HG03575 (cell line): ENCODE measurements at regions not wholly inside any gene's neighbourhood (a gene's known extent, or its start where the extent isn't known, plus 50 kb on each side); places are given as distances from the start of the nearest gene placed in this dataset.
"Not testable (repeated sequence)": the region's sequence is repeated elsewhere in the genome, so short reads cannot be mapped to it uniquely, and the experiment has no call there.

Experiments
- ATAC-seq: cut with Tn5 transposase; IDR thresholded peaks from one replicate; pipeline ENCODE4 v1.9.1; 2021; ENCODE audit not compliant: unreplicated experiment, insufficient number of reproducible peaks, low FRiP score; ENCODE audit errors: extremely low read depth

DNA sequence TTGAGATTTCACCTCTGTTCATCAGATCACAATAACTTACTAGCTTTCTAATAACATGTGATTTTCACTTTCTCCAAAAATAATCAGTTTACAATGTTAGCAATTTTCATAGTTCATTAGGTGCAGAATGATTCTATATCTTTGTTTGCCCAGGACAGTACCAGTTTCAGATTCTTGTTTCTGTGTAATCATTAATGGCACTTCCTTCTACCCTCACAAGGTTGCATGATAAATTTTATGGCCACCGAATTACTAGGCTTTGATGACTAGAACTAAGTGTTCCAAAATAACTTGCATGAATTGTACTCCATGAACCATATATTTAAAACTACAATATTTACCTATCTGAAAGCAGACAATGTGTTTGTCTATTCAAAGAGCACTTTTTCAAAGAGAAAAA lies 442.3 kb downstream of the EPHA7 start:
- no peak for ATAC-seq

GRCh38 chr6:92967362-92967761 lies 452.0 kb downstream of the EPHA7 start:
- ATAC-seq, result no peak

DNA sequence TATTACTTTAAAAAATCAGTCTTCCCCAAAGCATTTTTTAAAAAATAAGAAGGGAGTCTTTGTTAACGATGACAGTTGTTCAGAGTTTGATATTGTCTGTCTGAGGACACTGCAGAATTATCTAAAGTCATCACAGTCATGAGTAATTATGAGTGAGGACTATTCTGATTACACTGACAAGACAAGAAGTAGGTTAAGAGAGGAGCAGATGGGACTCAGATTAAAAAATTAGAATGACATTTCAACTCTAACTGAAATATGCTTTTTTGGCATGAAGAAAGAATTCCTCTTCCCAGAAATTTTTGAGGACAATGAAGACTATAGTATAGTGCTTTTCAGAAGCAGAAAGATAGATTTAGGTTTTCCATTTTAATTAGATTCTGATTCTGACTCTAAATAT lies 456.5 kb downstream of the EPHA7 start:
- no peak for ATAC-seq

DNA sequence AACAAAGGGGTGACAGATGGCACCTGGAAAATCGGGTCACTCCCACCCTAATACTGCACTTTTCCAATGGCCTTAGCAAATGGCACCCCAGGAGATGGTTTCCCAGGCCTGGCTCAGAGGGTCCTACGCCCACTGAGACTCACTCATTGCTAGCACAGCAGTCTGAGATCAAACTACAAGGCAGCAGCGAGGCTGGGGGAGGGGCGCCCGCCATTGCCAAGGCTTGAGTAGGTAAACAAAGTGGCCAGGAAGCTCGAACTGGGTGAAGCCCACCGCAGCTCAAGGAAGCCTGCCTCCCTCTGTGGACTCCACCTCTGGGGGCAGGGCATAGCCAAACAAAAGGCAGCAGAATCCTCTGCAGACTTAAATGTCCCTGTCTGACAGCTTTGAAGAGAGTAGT lies 467.2 kb downstream of the EPHA7 start:
- ATAC-seq, result not testable (repeated sequence)

GRCh38 chr6:92945799-92946198 lies 473.6 kb downstream of the EPHA7 start:
- ATAC-seq, result no peak

GRCh38 chr6:92944132-92944531 lies 475.2 kb downstream of the EPHA7 start:
- ATAC-seq, result no peak

DNA sequence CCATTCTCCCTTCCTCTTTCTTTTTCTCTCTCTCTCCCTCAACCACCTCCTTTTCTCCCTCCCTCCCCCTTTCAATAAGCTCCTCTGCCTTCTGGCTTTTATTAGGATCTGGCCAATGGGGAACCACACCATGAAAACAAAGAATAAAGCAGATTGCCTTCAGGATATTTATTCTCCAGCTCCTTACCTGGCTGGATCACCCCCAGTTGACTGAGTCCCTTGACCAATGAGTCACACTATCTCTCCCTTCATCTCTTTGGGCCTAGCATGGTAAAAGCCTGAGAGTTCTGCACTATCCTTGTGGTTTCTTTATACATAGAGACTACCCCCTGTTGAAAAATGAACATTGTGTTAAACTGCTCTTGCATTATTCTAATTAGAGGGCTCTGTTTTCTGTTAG lies 476.8 kb downstream of the EPHA7 start:
- ATAC-seq, result no peak

DNA sequence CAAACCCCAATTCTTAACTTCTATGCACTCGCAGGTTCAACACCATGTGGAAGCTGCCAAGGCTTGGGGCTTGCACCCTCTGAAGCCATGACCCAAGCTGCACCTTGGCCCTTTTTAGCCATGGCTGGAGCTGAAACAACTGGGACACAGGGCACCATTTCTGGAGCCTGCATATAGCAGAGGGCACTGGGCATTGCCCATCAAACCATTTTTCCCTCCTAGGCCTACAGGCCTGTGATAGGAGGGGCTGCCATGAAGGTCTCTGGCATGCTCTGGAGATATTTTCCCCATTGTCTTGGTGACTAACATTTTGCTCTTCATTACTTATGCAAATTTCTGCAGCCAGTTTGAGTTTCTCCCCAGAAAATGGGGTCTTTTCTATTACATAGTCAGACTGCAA lies 484.7 kb downstream of the EPHA7 start:
- ATAC-seq, result no peak

DNA sequence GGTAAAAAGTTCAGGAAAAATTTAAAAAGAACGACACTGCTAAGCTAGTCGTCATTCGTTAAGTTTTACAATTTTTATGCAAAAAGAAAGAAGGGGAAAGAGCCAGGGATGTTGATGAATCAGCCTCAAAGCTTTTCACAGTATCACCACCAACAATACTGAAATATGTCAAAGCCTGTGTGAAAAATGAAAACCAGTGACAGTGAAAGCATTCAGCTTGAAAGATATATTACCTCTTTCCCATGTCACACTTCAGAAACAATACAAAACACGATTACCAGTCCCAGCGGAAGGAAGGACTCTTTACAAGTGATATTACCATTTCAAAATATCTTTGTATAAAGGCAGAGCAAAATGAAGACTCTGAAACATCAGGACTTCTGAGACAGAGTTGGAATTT lies 489.2 kb downstream of the EPHA7 start:
- ATAC-seq, result no peak

- no peak for ATAC-seq
Measured at GRCh38 chr6:92922216-92922806, 497.0 kb downstream of the EPHA7 start.

- no peak for ATAC-seq
Measured at GRCh38 chr6:92915466-92915865, 503.9 kb downstream of the EPHA7 start.

GRCh38 chr6:92911301-92911700 lies 508.1 kb downstream of the EPHA7 start:
- no peak for ATAC-seq

- ATAC-seq, result no peak
Measured at GRCh38 chr6:92910646-92911045, 508.7 kb downstream of the EPHA7 start.

DNA sequence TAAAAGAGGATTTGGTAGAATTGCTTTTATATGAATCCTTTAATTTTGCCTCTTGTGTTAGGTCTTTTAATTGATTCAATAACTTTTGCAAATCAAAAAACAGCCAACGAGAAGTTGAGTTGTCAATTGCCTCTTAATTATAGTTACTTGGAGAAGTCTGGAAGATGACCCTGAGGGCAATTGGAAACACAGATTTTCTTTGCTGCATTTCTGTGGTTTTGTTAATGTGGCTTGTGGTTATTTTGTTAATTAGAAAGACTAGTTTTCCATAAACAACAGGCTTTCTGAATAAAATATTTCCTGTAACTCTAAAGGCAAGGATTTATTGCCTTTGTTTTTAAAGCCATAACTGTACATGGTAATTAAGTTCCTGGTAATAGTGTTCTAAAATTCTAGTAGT lies 513.0 kb downstream of the EPHA7 start:
- no peak for ATAC-seq

DNA sequence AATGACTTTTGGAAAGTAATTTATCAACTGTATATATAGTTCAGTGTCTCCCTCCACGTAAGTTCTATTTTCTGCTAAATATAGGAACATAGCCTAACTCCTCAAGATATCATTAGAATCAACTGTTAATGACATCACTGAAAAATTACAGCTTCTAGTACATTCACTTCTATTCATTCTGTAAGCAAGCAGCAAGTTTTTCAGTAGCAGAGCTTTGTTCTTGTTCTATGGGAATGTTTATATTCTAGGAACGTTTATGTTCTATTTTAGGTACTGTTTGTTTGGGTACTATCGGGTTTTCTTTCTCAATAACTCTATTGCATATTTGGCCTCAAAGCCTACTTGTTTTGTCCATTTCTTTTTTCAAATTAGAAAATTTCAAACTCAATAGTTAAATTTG lies 525.6 kb downstream of the EPHA7 start:
- no peak for ATAC-seq

- no peak for ATAC-seq
Measured at GRCh38 chr6:92892626-92893170, 526.7 kb downstream of the EPHA7 start.

DNA sequence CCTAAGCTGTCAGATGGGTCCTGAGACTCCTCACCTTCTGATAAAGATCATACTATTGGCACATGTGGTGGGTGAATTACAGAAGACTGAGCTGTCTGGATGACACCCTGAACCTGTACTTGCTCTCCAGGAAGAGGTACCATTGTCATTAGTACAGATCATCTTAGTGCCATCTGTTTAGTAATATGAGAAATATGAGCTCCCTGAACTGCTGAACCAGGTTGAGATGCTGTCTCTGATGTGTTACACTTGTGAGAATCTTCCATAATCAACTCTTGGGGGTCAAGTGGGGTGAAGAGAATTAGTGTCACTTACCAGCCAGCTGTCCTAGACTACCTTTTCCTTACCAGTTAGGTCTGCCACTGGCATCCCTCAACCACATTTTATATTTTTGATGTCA lies 531.0 kb downstream of the EPHA7 start:
- no peak for ATAC-seq

DNA sequence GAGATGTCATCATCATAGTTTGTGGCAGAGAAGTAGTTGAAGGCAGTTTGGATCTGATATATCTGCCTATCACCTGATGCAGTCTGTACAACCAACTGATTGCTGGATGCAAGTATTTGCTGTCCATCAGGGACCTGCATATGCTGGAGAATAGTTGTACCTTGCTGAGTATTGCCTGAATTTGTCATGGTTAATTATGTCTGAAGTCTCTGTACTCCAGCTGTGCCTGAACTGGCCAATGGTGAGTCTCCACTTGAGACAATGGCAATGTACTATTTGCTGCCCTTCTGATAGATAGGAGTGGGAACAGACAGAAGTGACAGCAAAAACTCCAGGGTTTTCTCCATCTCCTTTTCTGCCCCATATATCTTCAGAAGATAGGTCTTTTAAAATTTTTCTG lies 531.5 kb downstream of the EPHA7 start:
- no peak for ATAC-seq

GRCh38 chr6:92879526-92879925 lies 539.8 kb downstream of the EPHA7 start:
- no peak for ATAC-seq

GRCh38 chr6:92864966-92865555 lies 554.3 kb downstream of the EPHA7 start:
- no peak for ATAC-seq

- ATAC-seq, result no peak
Measured at GRCh38 chr6:92849636-92850035, 569.7 kb downstream of the EPHA7 start.
